OCI-LY1 (cell line): ENCODE measurements at regions not wholly inside any gene's neighbourhood (a gene's known extent, or its start where the extent isn't known, plus 50 kb on each side); places are given as distances from the start of the nearest gene placed in this dataset.

ENCODE experiments used
- H2AFZ ChIP-seq: fragments of 200-600 bp; sonication (generic), shearing (Covaris generic); 2 replicates; pipeline ENCODE4 v1.6.0; 2014; ENCODE audit warnings: antibody characterized with exemption, mild to moderate bottlenecking, low read length
- H3F3A ChIP-seq: fragments of 200-600 bp; sonication (generic), shearing (Covaris generic); 2 replicates; pipeline ENCODE4 v1.6.0; 2014; ENCODE audit warnings: mild to moderate bottlenecking, antibody characterized with exemption, low read length, moderate library complexity; ENCODE audit not compliant: insufficient read depth
- H3K27ac ChIP-seq: fragments of 200-600 bp; sonication (generic); 2 replicates; pipeline ENCODE4 v1.5.1; 2014; ENCODE audit warnings: low read length, mixed run types, mild to moderate bottlenecking, low read depth; ENCODE audit not compliant: poor library complexity, severe bottlenecking
- H3K27me3 ChIP-seq: fragments of 200-600 bp; sonication (generic); 2 replicates; pipeline ENCODE4 v1.6.0; 2014; ENCODE audit warnings: antibody characterized with exemption, mild to moderate bottlenecking, low read length, moderate library complexity; ENCODE audit not compliant: insufficient read depth
- H3K36me3 ChIP-seq: fragments of 200-600 bp; sonication (generic); 2 replicates; pipeline ENCODE4 v1.6.1; 2014; ENCODE audit warnings: mild to moderate bottlenecking, antibody characterized with exemption, low read length, moderate library complexity, mixed read lengths; ENCODE audit not compliant: insufficient read depth
- H3K4me1 ChIP-seq: fragments of 200-600 bp; sonication (generic); 2 replicates; pipeline ENCODE4 v1.5.1; 2014; ENCODE audit warnings: mild to moderate bottlenecking, low read length, moderate library complexity; ENCODE audit not compliant: insufficient read depth, severe bottlenecking
- H3K4me2 ChIP-seq: fragments of 200-600 bp; sonication (generic), shearing (Covaris generic); 2 replicates; pipeline ENCODE4 v1.6.1; 2014; ENCODE audit warnings: low read length
- H3K4me3 ChIP-seq: fragments of 200-600 bp; sonication (generic); 2 replicates; pipeline ENCODE4 v1.5.1; 2014; ENCODE audit warnings: low read length, low read depth, mild to moderate bottlenecking, mixed read lengths; ENCODE audit not compliant: poor library complexity, severe bottlenecking
- H3K79me2 ChIP-seq: fragments of 200-600 bp; shearing (Covaris generic); 2 replicates; pipeline ENCODE4 v1.6.1; 2016; ENCODE audit warnings: mixed run types, low read length, mixed read lengths; ENCODE audit not compliant: insufficient read depth
- H3K9ac ChIP-seq: fragments of 200-600 bp; sonication (generic), shearing (Covaris generic); 2 replicates; pipeline ENCODE4 v1.6.1; 2014; ENCODE audit warnings: mild to moderate bottlenecking, low read length, mixed read lengths
- H3K9me2 ChIP-seq: fragments of 200-600 bp; sonication (generic), shearing (Covaris generic); 2 replicates; pipeline ENCODE4 v1.6.1; 2014; ENCODE audit warnings: low read depth, mild to moderate bottlenecking, low read length, mixed read lengths
- H3K9me3 ChIP-seq: fragments of 200-600 bp; shearing (Covaris generic); 2 replicates; pipeline ENCODE4 v1.6.1; 2014; ENCODE audit warnings: low read length, mixed read lengths
- H4K20me1 ChIP-seq: fragments of 200-600 bp; sonication (generic), shearing (Covaris generic); 2 replicates; pipeline ENCODE4 v1.6.0; 2016; ENCODE audit warnings: mild to moderate bottlenecking, low read length; ENCODE audit not compliant: insufficient read depth
- CTCF ChIP-seq: fragments of 200-600 bp; sonication (generic), shearing (Covaris generic); IDR thresholded peaks from 2 replicates; pipeline ENCODE4 v1.5.1; 2017; ENCODE audit warnings: mild to moderate bottlenecking, antibody characterized with exemption, low read length, moderate library complexity, mixed read lengths
- EZH2 ChIP-seq: fragments of 200-600 bp; sonication (generic), shearing (Covaris generic); IDR thresholded peaks from 2 replicates; pipeline ENCODE4 v1.8.0; 2017; ENCODE audit warnings: borderline replicate concordance, mixed run types, mild to moderate bottlenecking, antibody characterized with exemption, low read length, moderate library complexity, mixed read lengths

GRCh38 chr6:81977486-81977885 lies 225.0 kb upstream of the TENT5A start:
- Histone ChIP-seq H3F3A (no peaks in the 10 kb centered on the region), H3K4me3 (no peak overlapping the region), H3K9ac (no peak overlapping the region), H4K20me1 (no peaks in the 10 kb centered on the region), H3K4me1 (no peaks in the 10 kb centered on the region), H3K79me2 (no peaks in the 10 kb centered on the region), H3K9me3 (no peaks in the 10 kb centered on the region), H3K27me3 (no peaks in the 10 kb centered on the region), H3K9me2 (no peaks in the 10 kb centered on the region), H2AFZ (no peak overlapping the region), H3K27ac (no peak overlapping the region), H3K36me3 (no peaks in the 10 kb centered on the region), H3K4me2 (no peak overlapping the region)
- TF ChIP-seq EZH2 (no peak), CTCF (no peak)

GRCh38 chr6:81969814-81970213 lies 217.3 kb upstream of the TENT5A start:
- H3K4me1 ChIP-seq, result no peaks in the 10 kb centered on the region
- H2AFZ ChIP-seq, result no peak overlapping the region
- H3K9me3 ChIP-seq, result no peaks in the 10 kb centered on the region
- no peak for TF ChIP-seq CTCF
- H3F3A ChIP-seq, result no peaks in the 10 kb centered on the region
- H3K9me2 ChIP-seq, result no peaks in the 10 kb centered on the region
- no peaks in the 10 kb centered on the region for H3K36me3 ChIP-seq
- no peaks in the 10 kb centered on the region for H4K20me1 ChIP-seq
- no peak overlapping the region for H3K4me3 ChIP-seq
- H3K9ac ChIP-seq, result no peak overlapping the region
- no peak overlapping the region for H3K4me2 ChIP-seq
- H3K79me2 ChIP-seq, result no peaks in the 10 kb centered on the region
- no peaks in the 10 kb centered on the region for H3K27me3 ChIP-seq
- no peak overlapping the region for H3K27ac ChIP-seq

GRCh38 chr6:81969011-81969410 lies 216.5 kb upstream of the TENT5A start:
- H3F3A ChIP-seq, result no peaks in the 10 kb centered on the region
- H3K4me2 ChIP-seq, result no peak overlapping the region
- H3K36me3 ChIP-seq, result no peaks in the 10 kb centered on the region
- H3K9me3 ChIP-seq, result no peaks in the 10 kb centered on the region
- no peak overlapping the region for H3K4me3 ChIP-seq
- H2AFZ ChIP-seq, result no peak overlapping the region
- no peaks in the 10 kb centered on the region for H3K79me2 ChIP-seq
- TF ChIP-seq CTCF (no peak), EZH2 (no peak)
- H3K9ac ChIP-seq, result no peak overlapping the region
- H3K27me3 ChIP-seq, result no peaks in the 10 kb centered on the region
- no peaks in the 10 kb centered on the region for H3K9me2 ChIP-seq
- no peaks in the 10 kb centered on the region for H3K4me1 ChIP-seq
- no peaks in the 10 kb centered on the region for H4K20me1 ChIP-seq
- H3K27ac ChIP-seq, result no peak overlapping the region
